ENCODE measurements at regions not wholly inside any gene's neighbourhood (a gene's known extent, or its start where the extent isn't known, plus 50 kb on each side); places are given as distances from the start of the nearest gene placed in this dataset.

DNA sequence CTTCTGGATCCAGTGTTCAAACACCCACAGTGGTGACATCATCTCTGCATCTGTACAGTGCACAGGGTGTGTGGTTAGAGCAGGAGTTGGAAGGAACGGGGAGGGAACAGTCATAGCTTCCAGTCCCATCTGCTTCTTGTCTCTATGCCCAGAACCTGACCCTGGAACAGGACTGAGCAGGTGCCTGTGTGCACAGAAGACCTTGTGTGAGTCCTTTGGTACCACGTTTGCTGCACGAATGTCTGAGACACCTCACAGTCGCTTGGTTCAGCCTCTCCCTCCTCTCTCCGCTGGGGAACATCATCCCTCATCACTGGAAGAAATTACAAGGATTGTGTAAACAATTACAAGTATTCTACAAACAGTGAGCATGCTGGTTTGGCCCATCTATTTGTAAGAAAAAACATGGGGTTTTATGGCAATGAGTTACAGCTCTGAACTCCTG, 243.0 kb upstream of the KLF6 start:
- TF ChIP-seq, protein P1, sequence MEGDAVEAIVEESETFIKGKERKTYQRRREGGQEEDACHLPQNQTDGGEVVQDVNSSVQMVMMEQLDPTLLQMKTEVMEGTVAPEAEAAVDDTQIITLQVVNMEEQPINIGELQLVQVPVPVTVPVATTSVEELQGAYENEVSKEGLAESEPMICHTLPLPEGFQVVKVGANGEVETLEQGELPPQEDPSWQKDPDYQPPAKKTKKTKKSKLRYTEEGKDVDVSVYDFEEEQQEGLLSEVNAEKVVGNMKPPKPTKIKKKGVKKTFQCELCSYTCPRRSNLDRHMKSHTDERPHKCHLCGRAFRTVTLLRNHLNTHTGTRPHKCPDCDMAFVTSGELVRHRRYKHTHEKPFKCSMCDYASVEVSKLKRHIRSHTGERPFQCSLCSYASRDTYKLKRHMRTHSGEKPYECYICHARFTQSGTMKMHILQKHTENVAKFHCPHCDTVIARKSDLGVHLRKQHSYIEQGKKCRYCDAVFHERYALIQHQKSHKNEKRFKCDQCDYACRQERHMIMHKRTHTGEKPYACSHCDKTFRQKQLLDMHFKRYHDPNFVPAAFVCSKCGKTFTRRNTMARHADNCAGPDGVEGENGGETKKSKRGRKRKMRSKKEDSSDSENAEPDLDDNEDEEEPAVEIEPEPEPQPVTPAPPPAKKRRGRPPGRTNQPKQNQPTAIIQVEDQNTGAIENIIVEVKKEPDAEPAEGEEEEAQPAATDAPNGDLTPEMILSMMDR (IDR thresholded peaks at IDR 0.05; ENCODE audit: low read depth, low read length): no peak
- TF ChIP-seq POLR2A (IDR thresholded peaks at IDR 0.05; ENCODE audit: extremely low read depth, insufficient read length) (no peak), MYC (IDR thresholded peaks at IDR 0.05; ENCODE audit: low read depth, low read length) (no peak), MAX (IDR thresholded peaks at IDR 0.05; ENCODE audit: low read depth, low read length) (no peak)

Data from NB4 (cell line).